ENCODE measurements at regions not wholly inside any gene's neighbourhood (a gene's known extent, or its start where the extent isn't known, plus 50 kb on each side); places are given as distances from the start of the nearest gene placed in this dataset.

- TF ChIP-seq PHB2 (IDR thresholded peaks at IDR 0.05; ENCODE audit: low read depth) (no peak), ETV5 (CRISPR knock-in tag; IDR thresholded peaks at IDR 0.05; ENCODE audit: low read depth) (no peak), POLR2H (tag; IDR thresholded peaks at IDR 0.05; ENCODE audit: low read depth) (no peak), TBP (optimal IDR thresholded peaks at IDR 0.05; ENCODE audit: low read depth, low read length) (no peak), CREBBP (IDR thresholded peaks at IDR 0.05; ENCODE audit: low read depth, low read length) (no peak), ZFP1 (CRISPR knock-in tag; IDR thresholded peaks at IDR 0.05) (no peak), KDM1A (IDR thresholded peaks at IDR 0.05) (no peak), ZNF507 (tag; conservative IDR thresholded peaks at IDR 0.05) (no peak), CREB5 (CRISPR knock-in tag; IDR thresholded peaks at IDR 0.05) (no peak)
- TF ChIP-seq, protein P1, sequence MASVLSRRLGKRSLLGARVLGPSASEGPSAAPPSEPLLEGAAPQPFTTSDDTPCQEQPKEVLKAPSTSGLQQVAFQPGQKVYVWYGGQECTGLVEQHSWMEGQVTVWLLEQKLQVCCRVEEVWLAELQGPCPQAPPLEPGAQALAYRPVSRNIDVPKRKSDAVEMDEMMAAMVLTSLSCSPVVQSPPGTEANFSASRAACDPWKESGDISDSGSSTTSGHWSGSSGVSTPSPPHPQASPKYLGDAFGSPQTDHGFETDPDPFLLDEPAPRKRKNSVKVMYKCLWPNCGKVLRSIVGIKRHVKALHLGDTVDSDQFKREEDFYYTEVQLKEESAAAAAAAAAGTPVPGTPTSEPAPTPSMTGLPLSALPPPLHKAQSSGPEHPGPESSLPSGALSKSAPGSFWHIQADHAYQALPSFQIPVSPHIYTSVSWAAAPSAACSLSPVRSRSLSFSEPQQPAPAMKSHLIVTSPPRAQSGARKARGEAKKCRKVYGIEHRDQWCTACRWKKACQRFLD (CRISPR knock-in tag; IDR thresholded peaks at IDR 0.05): no peak
- WGBS (ENCODE audit: insufficient coverage, low coverage, missing lambda C conversion rate): 0% methylated on average over 4 of the region's 4 CpGs
- no peaks in the 10 kb centered on the region; a peak in 2 of 5 replicates for H3K27me3 ChIP-seq (ENCODE audit: control insufficient read depth in 2 of 2, insufficient read depth in 2 of 2, low read length in 2 of 2)
- no peak for FAIRE-seq
- no peaks in the 10 kb centered on the region for H4K20me1 ChIP-seq (replicated peaks; ENCODE audit: control insufficient read depth, insufficient read depth, low read length)
- H3K36me3 ChIP-seq (ENCODE audit: control insufficient read depth, insufficient read depth, low read length): no peaks in the 10 kb centered on the region
- intact Hi-C loops (cut with micrococcal nuclease) (no loop called here), in situ Hi-C loops (cut with MboI) (loop anchor here (25.0 kb wide), 1 partner anchor 615 kb away; no protein-coding TSS in a partner anchor)
- no peaks in the 10 kb centered on the region for H3K9me3 ChIP-seq (replicated peaks; ENCODE audit: control insufficient read depth, insufficient read depth, low read depth, low read length)
- DNase-seq (ENCODE audit: extremely low read depth in 1 of 4, low spot score in 3 of 4): no peak
- no peaks in the 10 kb centered on the region for H3K4me1 ChIP-seq (replicated peaks in 1 of 2; ENCODE audit: control insufficient read depth in 2 of 2, insufficient read depth in 2 of 2, low read length in 2 of 2)
- H2AFZ ChIP-seq (ENCODE audit: low read depth, low read length): no peak overlapping the region
- no peak for ATAC-seq
- BruUV-seq (replicated peaks): no TSS peak
- no peak overlapping the region for H3K9ac ChIP-seq (ENCODE audit: insufficient read depth in 1 of 2, low read depth in 2 of 2, low read length in 2 of 2)
- POLR2A ChIA-PET: interaction anchor here (1.4 kb wide), 1 partner anchor 12 kb away, joined by 3 read pairs; no protein-coding TSS in a partner anchor
- H3K9me1 ChIP-seq (ENCODE audit: control insufficient read depth, insufficient read depth, low read length): no peaks in the 10 kb centered on the region
- no peaks in the 10 kb centered on the region for H3K79me2 ChIP-seq (ENCODE audit: control insufficient read depth, insufficient read depth, low read length)
- H3K27ac ChIP-seq (ENCODE audit: extremely low read depth, low read depth, low read length): no peak overlapping the region
- CTCF ChIA-PET (ENCODE audit: low intra/inter-chr PET ratio): no interaction called here
- H3K4me3 ChIP-seq: no peak overlapping the region
- H3K4me2 ChIP-seq (ENCODE audit: insufficient read depth, low read length): no peak overlapping the region
Observed at GRCh38 chr13:40072663-40073120, 417.2 kb downstream of the COG6 start.
